DMS53 treated with DMSO at 0.1 percent for 48 hours (cell line): ENCODE measurements at regions not wholly inside any gene's neighbourhood (a gene's known extent, or its start where the extent isn't known, plus 50 kb on each side); places are given as distances from the start of the nearest gene placed in this dataset.

Source experiments
- DNase-seq: peaks from one replicate; lab custom pipeline; 2025; ENCODE audit not compliant: unreplicated experiment; lab: John Stamatoyannopoulos, UW

- DNase-seq: no peak
Observed at GRCh38 chr6:22455378-22455777, 114.0 kb upstream of the HDGFL1 start.

DNA sequence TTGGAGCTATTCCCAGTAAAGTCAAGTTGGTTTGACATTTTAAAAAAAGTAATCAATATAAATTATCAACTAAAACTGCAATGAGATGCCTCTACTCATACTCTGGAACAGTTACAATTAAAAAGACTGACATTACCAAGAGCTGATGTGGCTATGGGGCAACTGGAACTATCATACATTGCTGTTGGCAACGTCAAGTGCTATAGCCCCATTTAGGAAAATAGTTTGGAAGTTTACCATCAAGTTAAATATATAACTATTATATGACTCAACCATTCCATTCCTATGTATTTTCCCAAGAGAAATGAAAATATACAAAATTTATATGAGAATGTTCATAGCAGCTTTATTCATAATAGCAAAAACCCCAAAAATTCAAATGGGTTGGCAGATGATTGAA lies 111.4 kb upstream of the HDGFL1 start:
- no peak for DNase-seq

- DNase-seq: no peak
Observed at GRCh38 chr6:22466665-22467245, 102.6 kb upstream of the HDGFL1 start.

GRCh38 chr6:22467645-22468044 lies 101.7 kb upstream of the HDGFL1 start:
- DNase-seq: no peak

- DNase-seq: no peak
Observed at GRCh38 chr6:22468256-22468965, 101.0 kb upstream of the HDGFL1 start.

GRCh38 chr6:22470454-22471131 lies 98.8 kb upstream of the HDGFL1 start:
- DNase-seq: no peak

DNA sequence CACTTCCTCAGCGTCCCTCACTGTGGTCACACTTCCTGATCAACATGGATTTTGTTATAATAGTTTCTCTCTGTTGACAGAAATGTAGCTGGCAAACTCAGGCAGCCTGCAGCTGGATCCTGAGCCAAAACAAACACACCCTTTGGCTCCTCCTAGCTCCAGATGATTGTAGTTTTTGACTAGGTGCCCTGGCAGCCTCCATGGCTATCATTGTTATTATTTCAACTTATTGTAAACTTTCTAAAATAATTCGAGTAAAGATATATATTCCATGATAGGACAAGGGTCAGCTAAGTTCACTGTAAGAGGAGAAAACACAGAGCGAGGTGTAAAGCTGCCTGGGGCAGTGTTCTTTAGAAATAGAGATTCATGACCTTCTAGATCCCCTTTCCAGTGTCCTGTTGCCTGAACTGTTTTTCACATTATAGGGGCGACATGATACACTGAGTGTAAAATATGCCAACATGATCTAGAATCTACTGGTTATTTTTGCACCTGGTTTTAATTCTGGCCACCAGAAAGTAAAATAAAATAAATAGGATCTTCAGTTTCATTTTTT lies 98.2 kb upstream of the HDGFL1 start:
- peak; percentile 77 for DNase-seq

- no peak for DNase-seq
Observed at GRCh38 chr6:22471746-22472145, 97.6 kb upstream of the HDGFL1 start.

DNA sequence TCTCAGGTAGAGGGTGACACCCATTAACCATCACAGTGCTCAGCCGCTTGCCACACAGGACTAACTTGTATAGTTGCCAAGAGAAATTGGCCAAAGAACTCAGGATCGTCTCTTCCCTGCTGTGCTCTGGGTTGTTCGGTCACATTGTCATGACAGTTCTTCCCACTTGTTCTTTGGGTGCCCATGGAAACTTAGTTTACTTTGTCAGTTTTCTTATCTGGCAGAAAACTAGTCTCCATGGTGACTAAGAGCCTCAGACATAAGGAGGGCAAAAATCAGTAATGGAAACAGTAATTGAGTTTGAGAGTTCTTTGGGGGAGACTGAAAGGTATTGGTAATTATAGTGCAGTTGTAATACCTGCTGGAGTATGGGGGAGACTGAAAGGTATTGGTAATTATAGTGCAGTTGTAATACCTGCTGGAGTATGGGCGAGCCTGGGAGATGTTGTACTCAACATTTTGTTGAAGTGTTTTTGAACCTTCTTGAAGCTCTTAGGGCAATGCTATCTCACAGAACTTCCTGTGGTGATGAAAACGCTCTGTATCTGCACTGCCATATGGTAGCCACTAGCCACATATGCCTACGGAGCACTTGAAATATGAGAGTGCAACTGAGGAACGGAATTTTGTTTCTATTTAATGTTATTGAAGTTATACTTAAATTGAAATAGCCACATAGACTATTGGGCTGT lies 95.2 kb upstream of the HDGFL1 start:
- DNase-seq: no peak

GRCh38 chr6:22476811-22477390 lies 92.5 kb upstream of the HDGFL1 start:
- no peak for DNase-seq

DNA sequence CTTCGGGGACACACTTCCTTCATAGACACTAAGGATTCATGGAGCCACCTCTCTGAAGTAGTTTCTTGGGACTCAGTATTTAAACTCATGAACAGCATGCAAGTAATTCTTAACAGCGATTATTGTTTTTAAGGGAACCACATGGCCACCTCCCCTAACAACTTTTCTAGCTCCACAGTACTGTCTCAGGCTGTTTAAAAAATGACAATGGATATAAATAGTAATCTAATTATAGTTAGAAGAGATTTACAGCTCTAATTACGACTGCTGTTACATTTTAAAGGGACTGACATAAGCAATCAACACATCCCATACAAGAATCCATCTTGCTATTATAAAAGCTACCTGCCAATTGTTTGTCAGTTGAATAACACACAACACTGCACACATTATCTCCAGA lies 72.1 kb upstream of the HDGFL1 start:
- no peak for DNase-seq

GRCh38 chr6:22499815-22500214 lies 69.6 kb upstream of the HDGFL1 start:
- no peak for DNase-seq

GRCh38 chr6:22506496-22506895 lies 62.9 kb upstream of the HDGFL1 start:
- no peak for DNase-seq

GRCh38 chr6:22512686-22513427 lies 56.5 kb upstream of the HDGFL1 start:
- no peak for DNase-seq

- DNase-seq: no peak
Observed at GRCh38 chr6:22513667-22514066, 55.7 kb upstream of the HDGFL1 start.

DNA sequence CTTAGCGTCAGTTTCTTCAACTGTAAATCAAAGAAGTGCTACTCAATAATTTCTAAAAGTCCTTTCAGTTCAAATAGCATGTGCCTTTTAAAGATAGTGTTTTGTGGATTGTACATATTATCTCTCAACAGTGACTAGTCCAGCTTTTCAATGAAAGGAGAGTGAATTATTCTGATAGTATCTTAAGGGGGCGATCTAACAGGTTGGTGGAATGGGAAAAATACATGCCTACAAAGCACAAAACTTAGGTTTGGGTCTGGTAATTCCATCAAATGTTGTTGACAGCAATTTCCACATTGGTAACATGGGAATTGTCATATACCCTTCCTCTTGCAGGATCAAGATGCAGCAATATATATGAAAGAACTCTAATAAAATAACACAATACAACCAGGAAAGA lies 50.1 kb upstream of the HDGFL1 start:
- no peak for DNase-seq
